A549 (cell line): ENCODE measurements at regions not wholly inside any gene's neighbourhood (a gene's known extent, or its start where the extent isn't known, plus 50 kb on each side); places are given as distances from the start of the nearest gene placed in this dataset.

Source experiments
- ATAC-seq, 2 experiments: fragments of 200-7000 bp in 1 of 2; fragments of >200 bp in 1 of 2; cut with Nextera tagmentation in 1 of 2; cut with Tn5 transposase in 1 of 2; 3 replicates each; pipeline versions ENCODE4 v1.8.0 to v1.9.1; 2018 to 2020; ENCODE audit warnings: mild to moderate bottlenecking in 1 of 2, moderate library complexity in 1 of 2
- CTCF ChIA-PET: fragments of 300-600 bp; sonication (Branson Sonifier 250); formaldehyde crosslinking; extraction: SDS; loops from one replicate; lab custom pipeline; 2021; ENCODE audit warnings: antibody characterized with exemption, inconsistent platforms; lab: Yijun Ruan, JAX
- POLR2A ChIA-PET: fragments of 350-600 bp; formaldehyde crosslinking; extraction: SDS; loops from one replicate; lab custom pipeline; 2021; ENCODE audit warnings: antibody characterized with exemption, inconsistent platforms; lab: Yijun Ruan, JAX
- DNase-seq, 2 experiments: peaks; one replicate each; pipeline versions ENCODE4 v3.0.0 to v3.0.0-alpha.2; 2011 to 2016; ENCODE audit warnings: low read depth in 1 of 2, low spot score in 1 of 2
- FAIRE-seq: peaks from 2 replicates; lab custom pipeline; 2011; peaks lifted over from hg19 to GRCh38; lab: Jason Lieb, UNC
- H3K27ac ChIP-seq, 2 experiments: fragments of >200 bp; sonication (Bioruptor Twin); formaldehyde crosslinking; 3 replicates each; pipeline ENCODE4 v1.5.1; 2016 to 2017
- H3K4me1 ChIP-seq: fragments of >200 bp; sonication (Bioruptor Twin); formaldehyde crosslinking; 3 replicates; pipeline ENCODE4 v1.6.1; 2016
- H3K4me2 ChIP-seq: fragments of >200 bp; sonication (Bioruptor Twin); formaldehyde crosslinking; 3 replicates; pipeline ENCODE4 v1.6.1; 2016
- H3K4me3 ChIP-seq: fragments of >200 bp; sonication (Bioruptor Twin); formaldehyde crosslinking; 3 replicates; pipeline ENCODE4 v1.5.1; 2016
- H3K9me3 ChIP-seq: fragments of >200 bp; sonication (Bioruptor Twin); formaldehyde crosslinking; 3 replicates; pipeline ENCODE4 v1.6.1; 2016
- BHLHE40 ChIP-seq: IDR thresholded peaks from 2 replicates; pipeline ENCODE4 v1.6.1; 2012; ENCODE audit warnings: low read depth, low read length, inconsistent platforms
- CEBPB ChIP-seq, 2 experiments: fragments of >200 bp in 1 of 2; sonication (Bioruptor Twin) in 1 of 2; formaldehyde crosslinking in 1 of 2; IDR thresholded peaks; 2 replicates each; pipeline ENCODE4 v1.6.1; 2012 to 2016
- CHD4 ChIP-seq: fragments of 200-600 bp; sonication (generic); IDR thresholded peaks from 2 replicates; pipeline ENCODE4 v1.6.1; 2016; ENCODE audit warnings: antibody characterized with exemption, mild to moderate bottlenecking, borderline replicate concordance
- EP300 ChIP-seq, 2 experiments: fragments of >200 bp; sonication (Bioruptor Twin); formaldehyde crosslinking; IDR thresholded peaks; 2 replicates in 1 of 2; 3 replicates in 1 of 2; pipeline ENCODE4 v1.6.1; 2016 to 2017
- FOSB ChIP-seq: fragments of 250-450 bp; sonication (Bioruptor Pico); IDR thresholded peaks from 2 replicates; pipeline ENCODE4 v1.5.0; 2020; ENCODE audit warnings: mild to moderate bottlenecking, moderate library complexity
- GATA3 ChIP-seq: IDR thresholded peaks from 2 replicates; pipeline ENCODE4 v1.6.1; 2012; ENCODE audit warnings: borderline replicate concordance
- HOXA7 ChIP-seq: fragments of 250-450 bp; sonication (Bioruptor Pico); IDR thresholded peaks from 2 replicates; pipeline ENCODE4 v1.5.0; 2020; ENCODE audit warnings: mild to moderate bottlenecking, moderate library complexity
- HOXB5 ChIP-seq: fragments of 250-450 bp; sonication (Bioruptor Pico); IDR thresholded peaks from 2 replicates; pipeline ENCODE4 v1.5.0; 2020; ENCODE audit warnings: mild to moderate bottlenecking, moderate library complexity
- MAFK ChIP-seq: fragments of 450-650 bp; IDR thresholded peaks from 2 replicates; pipeline ENCODE4 v1.6.1; 2014; ENCODE audit not compliant: partially characterized antibody
- PHF8 ChIP-seq: fragments of 200-600 bp; sonication (generic); IDR thresholded peaks from 2 replicates; pipeline ENCODE4 v1.6.1; 2016; ENCODE audit warnings: low read depth, mild to moderate bottlenecking, antibody characterized with exemption, moderate library complexity, borderline replicate concordance
- POLR2AphosphoS2 ChIP-seq: conservative IDR thresholded peaks from 2 replicates; pipeline ENCODE4 v1.6.1; 2012; ENCODE audit warnings: low read length, improper control_type of control experiment, inconsistent platforms
- RNF2 ChIP-seq: fragments of 200-600 bp; sonication (generic); IDR thresholded peaks from 2 replicates; pipeline ENCODE4 v1.6.1; 2016; ENCODE audit warnings: low read depth, mild to moderate bottlenecking, antibody characterized with exemption, moderate library complexity, borderline replicate concordance
- ZC3H11A ChIP-seq: fragments of 450-650 bp; IDR thresholded peaks from 2 replicates; pipeline ENCODE4 v1.6.1; 2014; ENCODE audit warnings: antibody characterized with exemption, mild to moderate bottlenecking
- ZFP36 ChIP-seq: fragments of 450-650 bp; IDR thresholded peaks from 2 replicates; pipeline ENCODE4 v1.6.1; 2014; ENCODE audit warnings: borderline replicate concordance; ENCODE audit not compliant: partially characterized antibody
- WGBS: methylation state at CpG from one replicate; pipeline ENCODE4 v1.1.6; 2017; ENCODE audit errors: missing lambda C conversion rate; 5-methylcytosine and 5-hydroxymethylcytosine counted together
- TF ChIP-seq, protein P1 (sequence below): IDR thresholded peaks from 2 replicates; pipeline ENCODE4 v1.6.1; 2012
- TF ChIP-seq, protein P2 (sequence below): fragments of 450-650 bp; IDR thresholded peaks from 2 replicates; pipeline ENCODE4 v1.6.1; 2014; ENCODE audit warnings: antibody characterized with exemption
- TF ChIP-seq, protein P3 (sequence below): fragments of 250-450 bp; sonication (Bioruptor Pico); IDR thresholded peaks from 2 replicates; pipeline ENCODE4 v1.5.0; 2020; ENCODE audit warnings: low read depth, mild to moderate bottlenecking, moderate library complexity
- TF ChIP-seq, protein P4 (sequence below): fragments of 250-450 bp; sonication (Bioruptor Pico); IDR thresholded peaks from 2 replicates; pipeline ENCODE4 v1.5.0; 2021; ENCODE audit warnings: mild to moderate bottlenecking, moderate library complexity, borderline replicate concordance

DNA sequence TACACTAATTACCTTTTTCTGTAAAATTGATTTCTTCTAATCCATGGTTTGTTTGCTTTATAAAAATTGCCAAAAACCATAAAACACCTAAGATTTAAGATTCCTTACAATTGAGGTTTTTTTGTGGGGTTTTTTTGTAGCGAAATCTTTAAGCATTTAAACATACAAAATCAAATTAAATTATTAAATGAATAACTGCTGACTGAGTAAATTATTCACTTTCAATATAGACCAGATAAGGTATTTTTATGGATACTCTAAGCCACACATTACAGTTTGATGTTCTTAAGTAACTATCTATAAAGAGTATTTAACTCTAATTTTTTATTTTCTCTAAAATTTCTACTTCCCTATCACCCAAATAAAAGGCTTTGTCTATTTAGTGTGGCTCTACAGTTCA is 55.5 kb downstream of the PIK3C2A start:
- 77% methylated on average over 1 of the region's 1 CpG for WGBS
- Histone ChIP-seq H3K4me1 (no peaks in the 10 kb centered on the region), H3K4me3 (no peak overlapping the region), H3K9me3 (no peaks in the 10 kb centered on the region), H3K27ac (no peak overlapping the region), H3K4me2 (no peak overlapping the region)
- no peak for ATAC-seq
- ChIA-PET CTCF (no interaction called here), POLR2A (no interaction called here)
- no peak for FAIRE-seq
- no peak for DNase-seq
- TF ChIP-seq FOSB (CRISPR knock-in tag): no peak
- peak; percentile 68 for TF ChIP-seq MAFK

DNA sequence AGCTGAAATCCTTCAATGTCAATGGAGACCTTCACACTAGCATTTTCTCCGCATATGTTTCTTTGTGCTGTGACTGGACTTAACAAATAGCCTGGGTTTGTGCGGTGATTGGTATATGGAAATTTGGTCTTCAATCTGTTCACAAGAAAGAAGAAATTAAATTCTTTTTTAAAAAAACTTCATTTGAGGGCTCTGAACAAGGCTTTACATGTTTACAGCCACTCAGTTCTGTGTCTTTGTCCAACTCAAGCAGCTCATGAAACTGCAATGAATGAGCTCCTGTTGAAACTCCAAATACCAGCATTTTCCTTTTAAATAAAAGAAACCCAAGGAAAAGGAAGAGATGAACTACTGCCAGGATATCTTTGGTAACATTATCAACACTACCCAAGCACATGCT is 57.3 kb downstream of the PIK3C2A start:
- ChIA-PET POLR2A (no interaction called here), CTCF (no interaction called here)
- TF ChIP-seq MAFK (no peak), CEBPB (IDR thresholded peaks at IDR 0.05) (no peak), EP300 (IDR thresholded peaks at IDR 0.05) (no peak), GATA3 (no peak), RNF2 (no peak), ZC3H11A (no peak), HOXB5 (no peak), PHF8 (no peak), POLR2AphosphoS2 (no peak), ZFP36 (no peak), HOXA7 (CRISPR knock-in tag) (no peak)
- TF ChIP-seq, protein P1, sequence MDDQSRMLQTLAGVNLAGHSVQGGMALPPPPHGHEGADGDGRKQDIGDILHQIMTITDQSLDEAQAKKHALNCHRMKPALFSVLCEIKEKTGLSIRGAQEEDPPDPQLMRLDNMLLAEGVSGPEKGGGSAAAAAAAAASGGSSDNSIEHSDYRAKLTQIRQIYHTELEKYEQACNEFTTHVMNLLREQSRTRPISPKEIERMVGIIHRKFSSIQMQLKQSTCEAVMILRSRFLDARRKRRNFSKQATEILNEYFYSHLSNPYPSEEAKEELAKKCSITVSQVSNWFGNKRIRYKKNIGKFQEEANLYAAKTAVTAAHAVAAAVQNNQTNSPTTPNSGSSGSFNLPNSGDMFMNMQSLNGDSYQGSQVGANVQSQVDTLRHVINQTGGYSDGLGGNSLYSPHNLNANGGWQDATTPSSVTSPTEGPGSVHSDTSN: no peak
- TF ChIP-seq, protein P2, sequence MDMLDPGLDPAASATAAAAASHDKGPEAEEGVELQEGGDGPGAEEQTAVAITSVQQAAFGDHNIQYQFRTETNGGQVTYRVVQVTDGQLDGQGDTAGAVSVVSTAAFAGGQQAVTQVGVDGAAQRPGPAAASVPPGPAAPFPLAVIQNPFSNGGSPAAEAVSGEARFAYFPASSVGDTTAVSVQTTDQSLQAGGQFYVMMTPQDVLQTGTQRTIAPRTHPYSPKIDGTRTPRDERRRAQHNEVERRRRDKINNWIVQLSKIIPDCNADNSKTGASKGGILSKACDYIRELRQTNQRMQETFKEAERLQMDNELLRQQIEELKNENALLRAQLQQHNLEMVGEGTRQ: no peak
- TF ChIP-seq, protein P3, sequence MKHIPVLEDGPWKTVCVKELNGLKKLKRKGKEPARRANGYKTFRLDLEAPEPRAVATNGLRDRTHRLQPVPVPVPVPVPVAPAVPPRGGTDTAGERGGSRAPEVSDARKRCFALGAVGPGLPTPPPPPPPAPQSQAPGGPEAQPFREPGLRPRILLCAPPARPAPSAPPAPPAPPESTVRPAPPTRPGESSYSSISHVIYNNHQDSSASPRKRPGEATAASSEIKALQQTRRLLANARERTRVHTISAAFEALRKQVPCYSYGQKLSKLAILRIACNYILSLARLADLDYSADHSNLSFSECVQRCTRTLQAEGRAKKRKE (CRISPR knock-in tag): no peak
- H3K4me3 ChIP-seq: no peak overlapping the region
- 97% methylated on average over 2 of the region's 2 CpGs for WGBS
- H3K4me1 ChIP-seq: no peaks in the 10 kb centered on the region
- H3K9me3 ChIP-seq: no peaks in the 10 kb centered on the region
- FAIRE-seq: no peak
- DNase-seq: no peak
- no peak for ATAC-seq
- no peak overlapping the region for H3K4me2 ChIP-seq
- H3K27ac ChIP-seq: no peak overlapping the region

DNA sequence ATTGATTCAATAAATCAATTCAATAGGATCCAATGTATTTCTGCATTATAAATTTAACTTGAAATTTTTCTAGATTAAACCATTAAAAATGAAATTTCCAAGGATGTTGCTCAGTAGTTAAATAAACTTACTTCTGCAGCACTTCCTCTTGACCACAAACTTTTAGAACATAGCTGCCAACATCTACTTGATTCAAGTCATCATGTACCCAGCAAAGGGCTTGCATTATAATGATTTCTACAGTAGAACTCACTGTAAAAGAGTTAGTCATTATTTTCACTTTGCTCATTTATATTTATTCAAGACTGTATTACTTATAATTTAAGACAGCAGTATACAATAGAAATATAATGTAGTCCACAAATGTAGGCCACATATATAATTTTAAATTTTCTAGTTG is 59.2 kb downstream of the PIK3C2A start:
- no peak for TF ChIP-seq CHD4
- TF ChIP-seq BHLHE40: no peak
- TF ChIP-seq, protein P4, sequence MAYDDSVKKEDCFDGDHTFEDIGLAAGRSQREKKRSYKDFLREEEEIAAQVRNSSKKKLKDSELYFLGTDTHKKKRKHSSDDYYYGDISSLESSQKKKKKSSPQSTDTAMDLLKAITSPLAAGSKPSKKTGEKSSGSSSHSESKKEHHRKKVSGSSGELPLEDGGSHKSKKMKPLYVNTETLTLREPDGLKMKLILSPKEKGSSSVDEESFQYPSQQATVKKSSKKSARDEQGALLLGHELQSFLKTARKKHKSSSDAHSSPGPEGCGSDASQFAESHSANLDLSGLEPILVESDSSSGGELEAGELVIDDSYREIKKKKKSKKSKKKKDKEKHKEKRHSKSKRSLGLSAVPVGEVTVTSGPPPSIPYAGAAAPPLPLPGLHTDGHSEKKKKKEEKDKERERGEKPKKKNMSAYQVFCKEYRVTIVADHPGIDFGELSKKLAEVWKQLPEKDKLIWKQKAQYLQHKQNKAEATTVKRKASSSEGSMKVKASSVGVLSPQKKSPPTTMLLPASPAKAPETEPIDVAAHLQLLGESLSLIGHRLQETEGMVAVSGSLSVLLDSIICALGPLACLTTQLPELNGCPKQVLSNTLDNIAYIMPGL (CRISPR knock-in tag): no peak
- TF ChIP-seq, all 56 proteins: peak for 0
- CTCF ChIA-PET: interaction anchor here (0.6 kb wide), 1 partner anchor 52 kb away, joined by 3 read pairs; no protein-coding TSS in a partner anchor
- no peak overlapping the region for H3K4me2 ChIP-seq
- no peak for FAIRE-seq
- H3K9me3 ChIP-seq: no peaks in the 10 kb centered on the region
- no peak for DNase-seq
- no peak overlapping the region for H3K27ac ChIP-seq
- POLR2A ChIA-PET: no interaction called here
- H3K4me1 ChIP-seq: no peaks in the 10 kb centered on the region
- ATAC-seq: no peak
- no peak overlapping the region for H3K4me3 ChIP-seq
